HepG2 (cell line): ENCODE measurements at regions not wholly inside any gene's neighbourhood (a gene's known extent, or its start where the extent isn't known, plus 50 kb on each side); places are given as distances from the start of the nearest gene placed in this dataset.

Experiments used
- AGO1 ChIP-seq: fragments of 200-400 bp; formaldehyde crosslinking; IDR thresholded peaks from 2 replicates; pipeline ENCODE4 v1.6.1; 2017; ENCODE audit warnings: mild to moderate bottlenecking, low read depth, low read length, moderate library complexity; ENCODE audit not compliant: poor library complexity, severe bottlenecking
- AHR ChIP-seq: IDR thresholded peaks from 2 replicates; pipeline ENCODE4 v1.6.1; 2018; ENCODE audit warnings: missing genetic modification reagents, missing compliant biosample characterization
- ARID4A ChIP-seq: sonication (generic); formaldehyde crosslinking; IDR thresholded peaks from 2 replicates; pipeline ENCODE4 v1.5.0; 2020; ENCODE audit warnings: mild to moderate bottlenecking, missing genetic modification reagents, borderline replicate concordance
- ESRRA ChIP-seq: sonication (generic); formaldehyde crosslinking; IDR thresholded peaks from 2 replicates; pipeline ENCODE4 v1.5.1; 2020; ENCODE audit warnings: mild to moderate bottlenecking, low read depth, missing genetic modification reagents
- GATAD2A ChIP-seq: IDR thresholded peaks from 2 replicates; pipeline ENCODE4 v1.6.1; 2016
- HBP1 ChIP-seq: IDR thresholded peaks from 2 replicates; pipeline ENCODE4 v1.6.1; 2016; ENCODE audit warnings: low read depth, control low read depth
- IKZF1 ChIP-seq: fragments of 450-650 bp; IDR thresholded peaks from 2 replicates; pipeline ENCODE4 v1.7.1; 2016
- KLF9 ChIP-seq: IDR thresholded peaks from 2 replicates; pipeline ENCODE4 v1.6.1; 2016; ENCODE audit warnings: low read depth
- NCOA2 ChIP-seq: sonication (generic); formaldehyde crosslinking; IDR thresholded peaks from 2 replicates; pipeline ENCODE4 v1.8.0; 2022; ENCODE audit warnings: inconsistent platforms
- SCMH1 ChIP-seq: sonication (generic); formaldehyde crosslinking; IDR thresholded peaks from 2 replicates; pipeline ENCODE4 v1.9.0; 2021; ENCODE audit warnings: missing genetic modification reagents, mild to moderate bottlenecking, borderline replicate concordance
- SIN3B ChIP-seq: fragments of 150-350 bp; IDR thresholded peaks from 2 replicates; pipeline ENCODE4 v1.6.1; 2014; ENCODE audit warnings: low read length
- SMARCC2 ChIP-seq: fragments of 450-650 bp; IDR thresholded peaks from 2 replicates; pipeline ENCODE4 v1.6.1; 2017; ENCODE audit warnings: antibody characterized with exemption, mild to moderate bottlenecking
- YY1 ChIP-seq: IDR thresholded peaks from 2 replicates; pipeline ENCODE4 v1.6.1; 2011; ENCODE audit warnings: low read length, low read depth, moderate library complexity, mild to moderate bottlenecking; ENCODE audit not compliant: insufficient read depth, insufficient replicate concordance
- ZFP41 ChIP-seq: sonication (generic); formaldehyde crosslinking; IDR thresholded peaks from 2 replicates; pipeline ENCODE4 v1.4.0; 2020; ENCODE audit warnings: mild to moderate bottlenecking, missing genetic modification reagents, borderline replicate concordance
- ZNF17 ChIP-seq: sonication (generic); formaldehyde crosslinking; IDR thresholded peaks from 2 replicates; pipeline ENCODE4 v1.5.0; 2020; ENCODE audit warnings: mild to moderate bottlenecking, missing genetic modification reagents
- ZNF326 ChIP-seq: sonication (generic); formaldehyde crosslinking; IDR thresholded peaks from 2 replicates; pipeline ENCODE4 v1.4.0; 2020; ENCODE audit warnings: missing genetic modification reagents, borderline replicate concordance
- ZNF740 ChIP-seq: sonication (generic); formaldehyde crosslinking; IDR thresholded peaks from 2 replicates; pipeline ENCODE4 v1.4.0; 2020; ENCODE audit warnings: missing genetic modification reagents
- ZNF792 ChIP-seq: IDR thresholded peaks from 2 replicates; pipeline ENCODE4 v1.6.1; 2016
- ZNF891 ChIP-seq: sonication (generic); formaldehyde crosslinking; IDR thresholded peaks from 2 replicates; pipeline ENCODE4 v1.5.0; 2020; ENCODE audit warnings: mild to moderate bottlenecking, missing genetic modification reagents
- TF ChIP-seq, protein P1 (sequence below): sonication (generic); formaldehyde crosslinking; IDR thresholded peaks from 2 replicates; pipeline ENCODE4 v1.4.0; 2020; ENCODE audit warnings: missing genetic modification reagents, borderline replicate concordance
- TF ChIP-seq, protein P2 (sequence below): IDR thresholded peaks from 2 replicates; pipeline ENCODE4 v1.6.1; 2012; ENCODE audit warnings: low read length, improper control_type of control experiment

GRCh38 chr12:115506822-115507559, 770.5 kb downstream of the MED13L start (continued):
- TF ChIP-seq ARID4A (CRISPR knock-in tag): no peak
- TF ChIP-seq ZNF891 (CRISPR knock-in tag): no peak
- TF ChIP-seq, protein P1, sequence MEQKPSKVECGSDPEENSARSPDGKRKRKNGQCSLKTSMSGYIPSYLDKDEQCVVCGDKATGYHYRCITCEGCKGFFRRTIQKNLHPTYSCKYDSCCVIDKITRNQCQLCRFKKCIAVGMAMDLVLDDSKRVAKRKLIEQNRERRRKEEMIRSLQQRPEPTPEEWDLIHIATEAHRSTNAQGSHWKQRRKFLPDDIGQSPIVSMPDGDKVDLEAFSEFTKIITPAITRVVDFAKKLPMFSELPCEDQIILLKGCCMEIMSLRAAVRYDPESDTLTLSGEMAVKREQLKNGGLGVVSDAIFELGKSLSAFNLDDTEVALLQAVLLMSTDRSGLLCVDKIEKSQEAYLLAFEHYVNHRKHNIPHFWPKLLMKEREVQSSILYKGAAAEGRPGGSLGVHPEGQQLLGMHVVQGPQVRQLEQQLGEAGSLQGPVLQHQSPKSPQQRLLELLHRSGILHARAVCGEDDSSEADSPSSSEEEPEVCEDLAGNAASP (CRISPR knock-in tag): peak; percentile 42; the same call in 1 of the 2 replicates
- no peak for TF ChIP-seq AGO1
- TF ChIP-seq ZNF17: no peak
- TF ChIP-seq ZNF326 (CRISPR knock-in tag): no peak
- TF ChIP-seq SCMH1 (CRISPR knock-in tag): no peak
- peak; percentile 47; the same call in 1 of the 2 replicates for TF ChIP-seq GATAD2A (CRISPR knock-in tag)
- no peak for TF ChIP-seq ZNF740 (CRISPR knock-in tag)
- TF ChIP-seq SIN3B: no peak
- TF ChIP-seq NCOA2 (CRISPR knock-in tag): peak; percentile 70; the same call in 1 of the 2 replicates
- TF ChIP-seq ZNF792 (CRISPR knock-in tag): no peak
- TF ChIP-seq YY1: no peak
- no peak for TF ChIP-seq SMARCC2
- no peak for TF ChIP-seq IKZF1
- TF ChIP-seq ZFP41 (CRISPR knock-in tag): no peak
- TF ChIP-seq, protein P2, sequence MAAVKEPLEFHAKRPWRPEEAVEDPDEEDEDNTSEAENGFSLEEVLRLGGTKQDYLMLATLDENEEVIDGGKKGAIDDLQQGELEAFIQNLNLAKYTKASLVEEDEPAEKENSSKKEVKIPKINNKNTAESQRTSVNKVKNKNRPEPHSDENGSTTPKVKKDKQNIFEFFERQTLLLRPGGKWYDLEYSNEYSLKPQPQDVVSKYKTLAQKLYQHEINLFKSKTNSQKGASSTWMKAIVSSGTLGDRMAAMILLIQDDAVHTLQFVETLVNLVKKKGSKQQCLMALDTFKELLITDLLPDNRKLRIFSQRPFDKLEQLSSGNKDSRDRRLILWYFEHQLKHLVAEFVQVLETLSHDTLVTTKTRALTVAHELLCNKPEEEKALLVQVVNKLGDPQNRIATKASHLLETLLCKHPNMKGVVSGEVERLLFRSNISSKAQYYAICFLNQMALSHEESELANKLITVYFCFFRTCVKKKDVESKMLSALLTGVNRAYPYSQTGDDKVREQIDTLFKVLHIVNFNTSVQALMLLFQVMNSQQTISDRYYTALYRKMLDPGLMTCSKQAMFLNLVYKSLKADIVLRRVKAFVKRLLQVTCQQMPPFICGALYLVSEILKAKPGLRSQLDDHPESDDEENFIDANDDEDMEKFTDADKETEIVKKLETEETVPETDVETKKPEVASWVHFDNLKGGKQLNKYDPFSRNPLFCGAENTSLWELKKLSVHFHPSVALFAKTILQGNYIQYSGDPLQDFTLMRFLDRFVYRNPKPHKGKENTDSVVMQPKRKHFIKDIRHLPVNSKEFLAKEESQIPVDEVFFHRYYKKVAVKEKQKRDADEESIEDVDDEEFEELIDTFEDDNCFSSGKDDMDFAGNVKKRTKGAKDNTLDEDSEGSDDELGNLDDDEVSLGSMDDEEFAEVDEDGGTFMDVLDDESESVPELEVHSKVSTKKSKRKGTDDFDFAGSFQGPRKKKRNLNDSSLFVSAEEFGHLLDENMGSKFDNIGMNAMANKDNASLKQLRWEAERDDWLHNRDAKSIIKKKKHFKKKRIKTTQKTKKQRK: no peak
- no peak for TF ChIP-seq AHR (CRISPR knock-in tag)
- no peak for TF ChIP-seq ESRRA (CRISPR knock-in tag)
- TF ChIP-seq KLF9 (CRISPR knock-in tag): no peak
- TF ChIP-seq HBP1 (CRISPR knock-in tag): no peak
